ENCODE measurements at regions not wholly inside any gene's neighbourhood (a gene's known extent, or its start where the extent isn't known, plus 50 kb on each side); places are given as distances from the start of the nearest gene placed in this dataset.
"Not testable (repeated sequence)": the region's sequence is repeated elsewhere in the genome, so short reads cannot be mapped to it uniquely, and the experiment has no call there.

- H3K4me1 Mint-ChIP-seq; DNase-seq; H3K4me3 Mint-ChIP-seq; H3K27ac Mint-ChIP-seq; ATAC-seq; CTCF ChIA-PET; intact Hi-C loops (cut with DNase I, micrococcal nuclease); H3K9me3 Mint-ChIP-seq (ENCODE audit: low read depth); H3K36me3 Mint-ChIP-seq (ENCODE audit: low read depth); H3K27me3 Mint-ChIP-seq; POLR2A ChIA-PET: not testable (repeated sequence)
Observed at GRCh38 chr2:104979786-104980185, 58.1 kb upstream of the MRPS9 start.

DNA sequence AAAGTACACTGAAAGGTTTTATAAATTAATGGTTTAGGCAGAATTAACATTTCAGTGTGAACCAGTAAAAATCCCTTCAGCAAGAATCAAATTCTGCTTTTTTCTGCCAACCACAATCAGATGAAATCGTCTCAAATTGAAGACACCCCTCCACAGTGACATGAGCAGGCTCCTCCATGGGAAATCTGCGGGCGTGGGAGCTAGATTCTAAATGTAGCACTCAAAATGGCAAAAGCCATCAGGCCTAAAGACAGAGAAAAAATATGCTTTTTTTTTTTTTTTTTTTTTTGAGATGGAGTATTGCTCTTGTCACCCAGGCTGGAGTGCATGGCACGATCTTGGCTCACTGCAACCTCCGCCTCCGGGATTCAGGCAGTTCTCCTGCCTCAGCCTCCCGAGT is 55.8 kb upstream of the MRPS9 start:
- CTCF ChIA-PET, result no interaction called here
- no peaks in the 10 kb centered on the region for H3K9me3 Mint-ChIP-seq (ENCODE audit: low read depth)
- intact Hi-C loops (cut with DNase I, micrococcal nuclease), result no loop called here

More for the DNA sequence above, 55.8 kb upstream of the MRPS9 start:
- Mint-ChIP-seq H3K4me1 (no peaks in the 10 kb centered on the region), H3K36me3 (ENCODE audit: low read depth) (no peaks in the 10 kb centered on the region), H3K27ac (no peak overlapping the region), H3K4me3 (no peak overlapping the region), H3K27me3 (peaks cover 4% of the 10 kb centered on the region)
- POLR2A ChIA-PET, result no interaction called here
- ATAC-seq (no peak), DNase-seq (no peak)
